ENCODE measurements at regions not wholly inside any gene's neighbourhood (a gene's known extent, or its start where the extent isn't known, plus 50 kb on each side); places are given as distances from the start of the nearest gene placed in this dataset.

DNA sequence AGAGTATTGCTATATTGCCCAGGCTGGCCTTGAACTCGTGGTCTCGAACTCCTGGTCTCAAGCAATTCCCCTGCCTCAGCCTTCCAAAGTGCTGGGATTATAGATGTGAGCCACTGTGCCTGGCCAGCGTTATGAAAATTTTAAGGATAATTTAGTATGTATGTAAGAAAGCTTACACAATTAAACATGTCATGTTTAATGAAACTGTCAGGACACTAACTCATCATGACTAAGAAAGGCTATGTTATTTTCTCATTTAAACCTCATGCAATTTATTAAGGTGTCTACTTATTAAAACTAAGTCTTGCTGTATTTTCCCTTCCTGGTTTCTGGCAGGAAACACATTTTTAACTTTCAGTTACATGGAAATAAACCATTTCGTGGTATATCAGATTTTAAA lies 106.8 kb upstream of the ATP10A start:
- no peak for DNase-seq (ENCODE audit: low read depth, low spot score)

DNA sequence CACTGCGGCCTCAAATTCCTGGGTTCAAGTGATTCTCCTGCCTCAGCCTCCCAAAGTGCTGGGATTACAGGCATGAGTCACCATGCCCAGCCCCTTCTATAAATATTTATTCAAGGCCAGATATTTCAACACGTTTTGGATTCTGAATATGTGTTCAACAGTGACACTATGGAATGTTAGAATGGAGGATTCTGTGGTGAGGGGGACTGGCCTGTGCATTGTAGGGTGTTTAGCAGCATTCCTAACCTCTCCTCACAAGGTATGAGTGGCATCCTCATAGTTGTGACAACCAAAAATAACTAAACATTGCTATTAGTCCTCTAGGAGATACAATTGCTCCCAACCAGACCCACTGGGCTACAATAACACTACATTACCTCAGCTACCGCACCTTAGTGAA lies 104.0 kb upstream of the ATP10A start:
- DNase-seq (ENCODE audit: low read depth, low spot score): no peak

DNA sequence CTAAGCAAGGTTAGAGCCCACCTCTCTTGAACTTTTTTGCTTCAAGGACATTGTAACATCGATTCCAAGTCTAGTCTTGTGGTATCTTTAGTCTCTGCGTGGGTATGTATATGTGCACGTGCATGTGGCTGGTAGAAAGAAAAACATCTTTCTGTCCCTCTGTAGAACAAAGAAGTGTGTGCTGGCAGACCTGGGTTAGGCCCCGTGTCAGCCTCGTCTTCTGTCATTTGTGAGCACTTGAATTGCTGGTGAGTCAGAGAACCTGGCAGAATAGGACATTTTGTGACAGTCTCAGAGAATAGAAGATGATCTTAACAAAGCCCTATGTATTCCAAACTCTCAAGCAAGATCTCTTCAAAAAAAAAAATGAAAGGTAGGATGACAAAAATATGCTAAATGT lies 102.2 kb upstream of the ATP10A start:
- DNase-seq (ENCODE audit: low read depth, low spot score): no peak

DNA sequence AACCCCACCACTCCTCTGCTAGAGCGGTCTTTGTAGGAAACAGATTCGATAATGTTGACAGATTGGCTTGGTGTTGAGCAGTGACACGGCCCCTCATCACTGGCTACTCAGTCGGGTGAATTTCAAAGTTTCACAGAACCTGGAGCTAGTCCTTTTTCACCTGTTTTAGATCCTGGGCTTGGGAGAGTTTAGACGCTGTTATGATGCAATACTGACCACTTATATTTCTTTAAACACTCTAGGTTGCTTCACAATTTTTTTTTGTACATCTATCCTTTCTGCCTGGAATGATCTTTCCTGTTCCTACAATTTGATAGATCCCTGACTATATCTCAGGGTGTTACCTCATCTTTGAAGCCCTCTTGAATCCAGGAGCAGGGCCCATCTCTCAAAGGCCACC lies 97.1 kb upstream of the ATP10A start:
- DNase-seq (ENCODE audit: low read depth, low spot score): no peak

DNA sequence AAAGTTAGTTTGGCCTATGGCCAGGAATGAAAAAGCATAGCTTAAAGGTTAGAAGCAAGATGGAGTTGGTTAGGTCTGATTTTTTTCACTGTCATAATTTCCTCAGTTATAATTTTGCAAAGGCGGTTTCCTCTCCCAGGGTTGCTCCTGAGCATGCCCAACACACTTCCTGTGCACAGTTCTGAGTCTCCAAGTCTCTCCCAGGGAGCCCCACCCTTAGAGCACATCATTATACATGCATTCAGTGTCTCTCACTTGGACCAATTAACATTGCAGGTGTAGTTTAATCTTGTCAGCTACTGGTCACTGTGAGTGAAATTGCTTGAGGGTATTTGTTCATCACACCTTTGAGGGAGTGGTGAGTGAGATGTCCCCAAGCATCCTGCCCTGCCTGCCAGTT lies 96.0 kb upstream of the ATP10A start:
- no peak for DNase-seq (ENCODE audit: low read depth, low spot score)

DNA sequence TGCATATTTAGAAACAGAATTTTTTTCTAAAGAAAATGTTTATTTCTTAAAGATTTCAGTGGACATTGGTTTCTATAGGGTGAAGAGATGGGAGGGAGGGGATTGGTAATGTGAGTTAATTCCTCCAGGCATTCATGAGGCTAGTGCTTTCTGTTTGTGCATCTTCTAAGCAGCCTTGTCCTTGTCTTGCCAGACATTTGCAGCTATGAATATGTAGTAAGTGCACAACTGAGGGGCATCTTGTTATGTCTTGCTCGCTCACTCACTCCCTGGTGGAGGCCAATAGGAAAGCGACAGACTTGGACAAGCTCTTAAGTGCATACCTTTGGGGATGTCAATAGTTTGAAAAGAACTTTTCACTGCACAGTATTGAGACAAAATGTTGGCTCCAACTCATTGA lies 92.5 kb upstream of the ATP10A start:
- no peak for DNase-seq (ENCODE audit: low read depth, low spot score)

DNA sequence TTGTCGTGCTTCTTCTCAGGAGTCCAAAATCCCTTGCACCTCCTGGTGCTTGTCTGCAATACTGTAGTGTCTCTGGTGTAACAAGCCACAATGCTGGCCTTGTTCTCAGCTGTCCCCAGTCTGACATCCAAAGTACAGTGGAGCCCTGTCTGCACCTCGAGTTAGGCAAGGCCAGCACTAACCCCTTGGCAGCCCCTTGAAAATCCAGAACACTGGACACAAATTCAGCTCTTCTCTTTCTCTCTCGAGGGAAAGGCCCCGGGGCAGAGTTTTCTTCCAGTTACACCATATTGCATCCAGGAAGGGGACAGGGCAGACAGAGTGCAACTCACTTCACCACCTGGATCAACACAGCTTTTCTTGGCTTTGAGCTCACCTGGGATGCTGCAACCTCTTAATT lies 91.3 kb upstream of the ATP10A start:
- no peak for DNase-seq (ENCODE audit: low read depth, low spot score)

DNA sequence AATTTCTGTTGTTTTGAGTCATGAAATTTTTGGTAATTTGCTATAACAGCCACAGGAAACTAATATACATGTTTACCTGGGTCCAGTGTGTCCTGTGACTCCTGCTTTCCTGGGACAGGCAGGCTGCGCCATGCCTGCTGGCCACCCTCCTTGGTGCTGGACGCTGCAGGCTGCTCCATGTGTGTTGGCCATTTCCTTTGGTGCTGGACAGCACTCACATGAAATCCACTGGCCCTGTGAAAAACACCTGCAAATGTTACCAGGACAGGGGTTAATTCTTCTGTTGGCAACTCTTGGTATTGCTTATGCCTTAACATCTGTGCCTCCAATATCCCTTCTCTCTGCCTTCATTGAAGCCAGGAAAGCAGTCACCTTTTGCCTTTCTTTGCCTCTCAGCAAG lies 86.9 kb upstream of the ATP10A start:
- no peak for DNase-seq (ENCODE audit: low read depth, low spot score)

DNA sequence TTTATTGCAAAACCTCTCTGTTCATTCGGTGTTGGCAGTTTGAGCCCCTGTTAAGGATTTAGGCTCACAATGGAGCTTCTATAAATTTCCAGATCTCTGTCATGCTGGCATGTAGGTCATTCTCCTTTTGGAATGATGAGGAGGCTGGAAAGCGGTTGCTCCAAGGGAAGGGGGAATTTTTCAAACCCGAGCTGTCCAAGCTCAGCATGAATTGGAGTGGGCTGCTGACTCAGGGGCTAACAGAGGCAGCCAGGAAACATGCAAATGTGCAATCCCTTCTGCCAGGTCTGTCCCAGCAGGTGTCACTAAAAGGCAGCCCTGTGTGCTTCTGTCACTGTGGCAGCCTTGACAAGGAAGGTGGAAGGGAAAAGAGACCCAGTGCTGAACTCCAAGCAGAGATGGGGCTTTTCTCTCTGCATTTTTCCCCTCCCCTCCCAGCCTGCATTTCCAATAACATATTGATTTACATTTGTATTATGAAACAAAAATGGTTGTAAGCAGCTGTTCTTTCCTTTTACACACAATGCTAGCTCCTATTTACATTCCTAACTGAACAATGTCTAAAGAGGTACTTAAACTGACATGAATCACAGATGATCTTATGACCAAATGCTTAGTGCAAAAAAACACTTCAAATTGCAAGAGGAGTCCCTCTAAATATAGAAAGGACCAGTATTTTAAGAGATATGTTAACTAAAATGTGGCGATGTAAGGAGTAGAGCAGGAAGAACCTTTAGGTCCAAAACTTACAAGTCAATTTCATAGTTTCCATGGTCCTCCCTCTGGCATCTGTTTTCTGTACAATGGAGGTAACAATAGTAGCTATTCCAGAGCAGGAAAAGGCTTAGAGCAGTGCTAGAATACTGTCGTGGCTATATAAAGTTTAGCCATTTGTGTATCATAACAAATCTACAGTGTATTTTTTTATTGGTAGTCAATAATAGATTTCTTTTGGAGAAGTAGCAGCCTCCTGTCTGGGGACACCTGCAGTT lies 84.5 kb upstream of the ATP10A start:
- DNase-seq (ENCODE audit: low read depth, low spot score): no peak

DNA sequence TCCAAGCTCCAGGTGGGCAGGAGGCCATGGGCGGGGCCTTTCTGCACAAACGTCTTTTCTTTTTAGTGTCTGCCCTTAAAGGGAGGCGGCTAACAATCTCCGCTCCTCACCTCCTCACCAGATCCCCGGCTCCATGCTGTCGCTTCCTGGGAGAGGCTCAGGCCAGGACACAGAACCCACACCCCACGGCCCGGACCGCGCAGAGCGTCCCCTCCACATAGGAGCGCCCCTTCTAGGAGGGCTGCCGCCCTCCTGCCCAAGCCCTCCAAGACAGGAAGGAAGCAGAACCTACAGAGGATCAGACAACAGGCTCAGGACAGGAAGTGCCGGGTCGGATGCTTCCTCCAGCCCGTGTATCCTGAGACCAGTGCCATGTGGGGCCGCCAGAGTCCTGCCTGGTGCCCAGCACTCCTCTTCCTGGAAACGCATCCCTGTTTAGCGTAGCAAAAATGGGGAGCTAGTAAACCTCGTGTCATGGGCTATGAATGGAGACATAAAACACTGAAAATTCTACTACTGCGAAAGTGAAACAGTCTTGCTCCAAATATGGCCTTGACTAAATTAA lies 83.2 kb upstream of the ATP10A start:
- no peak for DNase-seq (ENCODE audit: low read depth, low spot score)

DNA sequence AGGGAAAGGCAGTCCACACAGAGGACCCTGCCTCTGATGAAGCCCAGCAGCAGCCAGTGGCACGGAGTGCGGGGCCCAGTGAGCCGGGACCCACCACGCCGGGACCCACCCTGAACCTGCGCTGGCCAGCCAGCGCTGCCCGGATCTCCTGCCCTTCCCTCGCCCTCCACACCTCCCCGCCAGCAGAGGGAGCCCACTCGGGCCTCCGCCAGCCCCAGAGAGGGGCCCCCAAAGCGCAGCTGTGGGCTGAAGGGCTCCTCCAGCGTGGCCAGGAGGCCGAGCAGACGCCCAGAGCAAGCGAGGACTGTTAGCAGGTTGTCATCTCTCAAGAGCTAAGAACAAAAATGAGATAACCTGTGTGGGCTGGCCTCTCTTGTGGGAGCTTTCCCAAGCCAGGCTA lies 81.3 kb upstream of the ATP10A start:
- no peak for DNase-seq (ENCODE audit: low read depth, low spot score)

DNA sequence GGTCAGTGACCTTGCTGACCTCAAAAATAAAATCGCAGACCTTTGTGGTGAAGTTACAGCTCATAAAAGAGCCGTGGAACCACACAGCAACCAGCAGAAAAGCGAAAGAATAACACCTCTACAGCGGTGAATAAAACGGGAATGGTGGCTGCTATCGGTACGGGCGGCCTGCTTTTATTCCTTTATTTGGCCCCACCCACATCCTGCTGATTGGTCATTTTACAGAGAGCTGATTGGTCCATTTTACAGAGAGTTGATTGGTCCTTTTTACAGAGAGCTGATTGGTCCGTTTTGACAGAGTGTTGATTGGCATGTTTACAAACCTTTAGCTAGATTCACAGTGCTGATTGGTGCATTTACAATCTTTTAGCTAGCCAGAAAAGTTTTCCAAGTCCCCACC lies 80.7 kb upstream of the ATP10A start:
- no peak for DNase-seq (ENCODE audit: low read depth, low spot score)

DNA sequence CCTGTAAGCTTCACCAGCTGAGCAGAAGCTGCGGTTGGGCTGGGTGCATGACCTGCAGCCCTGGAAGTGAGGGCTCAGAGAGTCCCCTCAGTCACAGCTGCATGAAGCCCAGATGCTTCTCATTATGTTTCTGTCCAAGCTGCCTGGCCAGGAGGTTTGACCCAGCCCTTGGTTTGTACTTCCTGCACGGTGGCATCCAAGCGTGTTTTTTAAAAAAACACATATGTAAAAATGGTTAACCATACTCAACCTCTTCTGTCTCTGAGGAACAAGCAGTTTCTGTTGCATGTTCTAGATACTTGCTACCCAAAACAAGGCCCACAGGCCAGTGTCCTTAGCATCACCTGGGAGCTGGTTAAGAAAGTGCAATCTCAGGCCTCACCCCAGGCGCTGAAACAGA lies 76.0 kb upstream of the ATP10A start:
- no peak for DNase-seq (ENCODE audit: low read depth, low spot score)

DNA sequence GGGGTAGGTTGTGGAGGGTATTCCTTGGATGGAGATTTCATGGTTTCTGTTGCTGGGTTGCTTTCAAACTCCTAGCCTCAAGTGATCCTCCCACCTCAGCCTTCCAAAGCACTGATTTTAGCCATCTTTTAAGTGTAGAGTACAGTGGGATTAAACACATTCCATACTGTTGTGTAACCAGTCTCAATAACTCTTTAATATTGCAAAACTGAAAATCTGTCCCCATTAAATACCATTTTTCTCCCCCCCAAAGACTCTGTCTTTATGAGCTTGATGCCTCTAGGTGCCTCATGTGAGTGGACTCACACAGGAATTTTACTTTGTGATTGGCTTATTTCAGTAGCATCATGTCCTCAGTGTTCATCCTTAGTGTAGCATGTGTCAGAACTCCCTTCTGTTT lies 74.7 kb upstream of the ATP10A start:
- no peak for DNase-seq (ENCODE audit: low read depth, low spot score)

DNA sequence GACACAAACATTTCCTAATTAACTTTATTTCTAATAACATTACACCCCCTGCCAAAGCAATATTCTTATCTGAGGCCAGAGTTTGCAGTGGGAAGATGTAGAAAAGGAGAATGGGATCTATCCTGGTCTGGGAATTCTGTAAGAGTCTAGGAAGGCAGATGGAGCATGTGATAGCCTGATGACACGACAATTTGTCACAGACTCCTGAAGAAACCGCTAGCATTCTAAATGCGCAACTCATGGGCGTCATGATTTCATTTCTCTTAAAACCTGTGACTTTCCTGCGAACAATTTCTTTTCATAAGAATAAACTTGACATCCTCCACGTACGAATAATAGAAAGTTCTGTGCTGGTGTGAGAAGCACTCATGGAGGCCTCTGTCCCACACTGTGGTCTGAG lies 72.9 kb upstream of the ATP10A start:
- no peak for DNase-seq (ENCODE audit: low read depth, low spot score)

DNA sequence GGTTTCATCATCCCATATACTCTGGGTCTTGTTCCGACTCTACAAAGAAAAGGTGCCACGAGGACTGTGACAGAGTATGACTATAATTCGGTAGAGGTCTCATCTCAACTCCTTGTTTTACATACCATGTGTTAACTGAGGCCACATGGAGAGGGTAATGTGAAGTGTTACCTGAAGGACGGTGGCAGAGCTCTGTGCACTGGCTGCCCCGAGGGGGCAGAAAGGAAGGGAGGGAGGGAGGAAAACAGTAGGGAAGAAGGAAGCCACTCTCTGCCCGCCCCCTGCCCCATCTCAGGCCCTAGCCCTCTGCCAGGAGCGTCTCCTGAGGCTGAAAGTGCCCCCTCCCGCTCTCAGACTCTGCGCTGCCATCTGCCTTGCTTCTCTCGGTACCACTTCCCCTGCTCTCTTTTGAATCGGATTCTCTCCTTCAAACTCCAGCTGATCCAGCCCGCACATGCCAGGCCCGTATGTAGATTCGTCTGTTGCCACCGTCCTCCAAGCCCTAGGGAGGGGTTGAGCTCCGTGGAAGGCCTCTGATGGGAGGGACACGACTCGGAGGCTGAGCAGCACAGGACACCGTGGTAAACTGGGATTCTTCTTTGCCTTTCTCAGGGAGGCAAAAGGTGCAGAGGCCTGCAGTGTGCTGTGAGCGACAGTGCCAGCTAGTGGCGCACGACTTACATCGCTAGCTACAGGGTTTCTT lies 70.5 kb upstream of the ATP10A start:
- peak; percentile 36 for DNase-seq (ENCODE audit: low read depth, low spot score)

DNA sequence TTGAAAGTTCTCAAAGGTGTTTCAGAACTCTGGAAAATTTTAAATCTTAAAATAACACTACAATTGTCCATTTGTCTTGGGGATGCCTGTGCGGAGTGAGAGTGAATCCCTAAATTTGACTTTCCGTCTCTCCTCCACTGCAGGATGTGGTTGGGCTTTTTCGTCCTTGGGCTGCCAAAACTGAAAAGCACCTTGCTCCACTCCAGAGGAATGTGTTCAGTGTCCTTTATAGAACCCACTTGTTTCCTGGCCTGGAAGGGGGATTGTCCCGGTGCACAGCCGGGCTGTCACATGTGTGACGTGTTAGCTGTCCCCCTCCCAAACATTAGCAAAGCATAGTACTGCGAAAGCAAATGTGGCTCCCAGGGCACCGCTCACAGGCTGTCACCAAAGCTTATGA lies 69.6 kb upstream of the ATP10A start:
- no peak for DNase-seq (ENCODE audit: low read depth, low spot score)

DNA sequence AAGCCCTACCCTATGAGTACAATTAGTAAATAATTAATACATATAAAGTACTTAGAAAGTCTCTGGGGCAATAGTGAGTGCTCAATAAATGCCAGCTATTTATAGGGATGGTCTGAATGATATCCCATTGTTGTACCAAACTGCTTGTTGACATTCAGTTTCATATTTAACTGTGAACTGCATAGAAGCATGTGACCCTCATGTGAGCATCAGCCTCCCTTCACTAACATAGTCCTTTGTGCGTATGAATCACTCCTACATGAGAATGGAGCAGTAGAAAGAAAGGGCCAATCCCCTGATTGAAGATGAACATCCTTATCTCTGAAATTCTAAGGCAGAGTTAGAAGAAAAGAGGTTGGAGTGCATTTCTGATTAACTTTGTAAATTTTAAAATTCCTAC lies 68.7 kb upstream of the ATP10A start:
- no peak for DNase-seq (ENCODE audit: low read depth, low spot score)

DNA sequence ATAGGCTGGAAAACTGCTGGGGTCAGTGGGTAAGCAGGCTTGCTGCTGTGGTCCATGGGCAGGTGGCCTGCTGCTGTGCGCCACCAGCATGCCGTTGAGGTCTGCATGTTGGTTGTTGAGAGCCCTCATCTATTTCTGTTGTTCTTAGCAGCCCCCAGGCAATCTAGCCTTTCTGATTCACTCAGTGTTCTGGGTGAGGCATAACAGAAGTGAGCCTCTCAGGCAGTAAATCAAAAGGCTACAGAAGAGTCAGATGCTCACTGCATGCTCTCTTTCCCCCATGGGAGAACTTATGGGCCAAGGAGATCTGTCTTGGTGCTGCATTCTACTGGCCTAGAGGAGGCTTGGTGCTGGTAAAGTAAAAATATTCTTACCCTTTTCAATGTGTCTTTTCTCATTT lies 67.8 kb upstream of the ATP10A start:
- DNase-seq (ENCODE audit: low read depth, low spot score): no peak
